ENCODE measurements at regions not wholly inside any gene's neighbourhood (a gene's known extent, or its start where the extent isn't known, plus 50 kb on each side); places are given as distances from the start of the nearest gene placed in this dataset.
A peak's percentile ranks its signal among the peaks of the same experiment; 100 is the strongest.

GRCh38 chr2:9772999-9773902 lies 70.0 kb upstream of the TAF1B start:
- Histone ChIP-seq H3K27me3 (replicated peaks) (no peaks in the 10 kb centered on the region), H3K36me3 (replicated peaks) (no peaks in the 10 kb centered on the region), H3K27ac (no peak overlapping the region), H3K4me3 (ENCODE audit: low read depth, low read length) (no peak overlapping the region)
- TF ChIP-seq CTCF (IDR thresholded peaks at IDR 0.05; ENCODE audit: low read depth, low read length, missing control alignments) = no peak
- in situ Hi-C loops (cut with HindIII; ENCODE audit: low pct_ligation_motif_present, low sequenced_read_pairs) = no loop called here
- no peak for DNase-seq

GRCh38 chr2:9773903-9774239 lies 69.4 kb upstream of the TAF1B start:
- DNase-seq = no peak
- TF ChIP-seq CTCF (IDR thresholded peaks at IDR 0.05; ENCODE audit: low read depth, low read length, missing control alignments) = no peak
- H3K36me3 ChIP-seq (replicated peaks) = no peaks in the 10 kb centered on the region
- in situ Hi-C loops (cut with HindIII; ENCODE audit: low pct_ligation_motif_present, low sequenced_read_pairs) = no loop called here
- no peak overlapping the region for H3K27ac ChIP-seq
- no peaks in the 10 kb centered on the region for H3K27me3 ChIP-seq (replicated peaks)
- H3K4me3 ChIP-seq (ENCODE audit: low read depth, low read length) = no peak overlapping the region

GRCh38 chr2:9774266-9774665 lies 69.0 kb upstream of the TAF1B start:
- no peak overlapping the region for H3K4me3 ChIP-seq (ENCODE audit: low read depth, low read length)
- peak; percentile 18 for DNase-seq

GRCh38 chr2:9775351-9775750 lies 67.9 kb upstream of the TAF1B start:
- no peak for TF ChIP-seq CTCF (IDR thresholded peaks at IDR 0.05; ENCODE audit: low read depth, low read length, missing control alignments)
- no peaks in the 10 kb centered on the region for H3K27me3 ChIP-seq (replicated peaks)
- in situ Hi-C loops (cut with HindIII; ENCODE audit: low pct_ligation_motif_present, low sequenced_read_pairs) = no loop called here

More at GRCh38 chr2:9774266-9774665, 69.0 kb upstream of the TAF1B start:
- Histone ChIP-seq H3K36me3 (replicated peaks) (no peaks in the 10 kb centered on the region), H3K27me3 (replicated peaks) (no peaks in the 10 kb centered on the region), H3K27ac (no peak overlapping the region)
- in situ Hi-C loops (cut with HindIII; ENCODE audit: low pct_ligation_motif_present, low sequenced_read_pairs) = no loop called here
- TF ChIP-seq CTCF (IDR thresholded peaks at IDR 0.05; ENCODE audit: low read depth, low read length, missing control alignments) = no peak

GRCh38 chr2:9775999-9776712 lies 67.1 kb upstream of the TAF1B start:
- Histone ChIP-seq H3K27me3 (replicated peaks) (no peaks in the 10 kb centered on the region), H3K27ac (no peak overlapping the region), H3K36me3 (replicated peaks) (no peaks in the 10 kb centered on the region), H3K4me3 (ENCODE audit: low read depth, low read length) (no peak overlapping the region)
- in situ Hi-C loops (cut with HindIII; ENCODE audit: low pct_ligation_motif_present, low sequenced_read_pairs) = no loop called here
- no peak for TF ChIP-seq CTCF (IDR thresholded peaks at IDR 0.05; ENCODE audit: low read depth, low read length, missing control alignments)
- no peak for DNase-seq

More at GRCh38 chr2:9775351-9775750, 67.9 kb upstream of the TAF1B start:
- Histone ChIP-seq H3K4me3 (ENCODE audit: low read depth, low read length) (no peak overlapping the region), H3K27ac (no peak overlapping the region), H3K36me3 (replicated peaks) (no peaks in the 10 kb centered on the region)
- no peak for DNase-seq
